Immature natural killer cell (primary cell): ENCODE measurements at regions not wholly inside any gene's neighbourhood (a gene's known extent, or its start where the extent isn't known, plus 50 kb on each side); places are given as distances from the start of the nearest gene placed in this dataset.
"Not testable (repeated sequence)": the region's sequence is repeated elsewhere in the genome, so short reads cannot be mapped to it uniquely, and the experiment has no call there.

ENCODE experiments used
- DNase-seq, 3 donors: peaks; one replicate each; pipeline ENCODE4 v3.0.0; 2022; ENCODE audit warnings: mixed read lengths in 1 of 3
- H3K27ac Mint-ChIP-seq, 6 donors: one replicate each; pipeline ENCODE4 v1.8.0; 2020; ENCODE audit warnings: mixed read lengths in 6 of 6, mild to moderate bottlenecking in 5 of 6, inconsistent platforms in 4 of 6, moderate library complexity in 3 of 6
- H3K27me3 Mint-ChIP-seq, 3 donors: one replicate each; pipeline ENCODE4 v1.8.0; 2020 to 2021; ENCODE audit warnings: low read depth in 3 of 3, mild to moderate bottlenecking in 3 of 3, mixed read lengths in 3 of 3, moderate library complexity in 3 of 3, inconsistent platforms in 1 of 3
- H3K36me3 Mint-ChIP-seq, 3 donors: one replicate each; pipeline ENCODE4 v1.8.0; 2020; ENCODE audit warnings: mixed read lengths in 3 of 3, inconsistent platforms in 2 of 3, mild to moderate bottlenecking in 2 of 3
- H3K4me1 Mint-ChIP-seq, 2 donors: one replicate each; pipeline ENCODE4 v1.8.0; 2020; ENCODE audit warnings: inconsistent platforms in 2 of 2, mild to moderate bottlenecking in 2 of 2, mixed read lengths in 2 of 2, moderate library complexity in 1 of 2
- H3K4me3 Mint-ChIP-seq, 5 donors: one replicate each; pipeline ENCODE4 v1.8.0; 2020; ENCODE audit warnings: mild to moderate bottlenecking in 5 of 5, mixed read lengths in 5 of 5, inconsistent platforms in 3 of 5, moderate library complexity in 3 of 5
- H3K9me3 Mint-ChIP-seq, 6 donors: one replicate each; pipeline ENCODE4 v1.8.0; 2020; ENCODE audit warnings: mild to moderate bottlenecking in 6 of 6, mixed read lengths in 6 of 6, inconsistent platforms in 4 of 6, moderate library complexity in 3 of 6

GRCh38 chr3:145678401-145678800 lies 482.6 kb downstream of the PLOD2 start:
- H3K4me3 Mint-ChIP-seq: no peak overlapping the region
- H3K27ac Mint-ChIP-seq: no peak overlapping the region
- H3K36me3 Mint-ChIP-seq: no peaks in the 10 kb centered on the region
- no peak for DNase-seq
- peaks cover 2 to 36% (median 6%) of the 10 kb centered on the region in 6 donors for H3K9me3 Mint-ChIP-seq
- no peaks in the 10 kb centered on the region for H3K4me1 Mint-ChIP-seq
- peaks cover 0 to 2% (median 0%) of the 10 kb centered on the region in 3 donors for H3K27me3 Mint-ChIP-seq

DNA sequence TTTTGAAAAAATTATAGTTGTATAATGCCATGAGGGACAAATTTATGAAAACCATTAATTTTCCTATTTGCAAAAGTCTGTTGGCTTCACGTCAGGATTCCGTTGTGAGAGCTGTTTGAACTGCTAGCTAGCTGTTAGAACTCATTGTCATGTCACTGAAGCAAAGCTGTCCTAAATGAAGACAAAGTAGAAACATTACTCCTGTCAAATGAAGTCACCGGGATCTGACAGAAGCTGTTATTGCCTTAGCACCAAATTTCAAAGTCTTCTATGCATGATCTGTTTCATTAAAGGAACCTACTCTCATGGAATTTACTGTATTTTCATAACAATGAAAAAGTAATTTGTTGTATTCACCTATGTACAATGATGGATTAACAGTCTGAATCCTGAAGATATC lies 479.8 kb downstream of the PLOD2 start:
- no peak for DNase-seq
- Mint-ChIP-seq H3K36me3 (no peaks in the 10 kb centered on the region), H3K4me1 (no peaks in the 10 kb centered on the region), H3K4me3 (no peak overlapping the region), H3K9me3 (peaks cover 4 to 37% (median 15%) of the 10 kb centered on the region in 6 donors), H3K27ac (no peak overlapping the region), H3K27me3 (peaks cover 0 to 4% (median 0%) of the 10 kb centered on the region in 3 donors)

- H3K27me3 Mint-ChIP-seq, H3K4me3 Mint-ChIP-seq, H3K36me3 Mint-ChIP-seq, H3K27ac Mint-ChIP-seq, DNase-seq, H3K4me1 Mint-ChIP-seq: not testable (repeated sequence)
- H3K9me3 Mint-ChIP-seq: peaks cover 2 to 34% (median 19%) of the 10 kb centered on the region in 6 donors
These were observed 473.0 kb downstream of the PLOD2 start for GRCh38 chr3:145687978-145688377.

DNA sequence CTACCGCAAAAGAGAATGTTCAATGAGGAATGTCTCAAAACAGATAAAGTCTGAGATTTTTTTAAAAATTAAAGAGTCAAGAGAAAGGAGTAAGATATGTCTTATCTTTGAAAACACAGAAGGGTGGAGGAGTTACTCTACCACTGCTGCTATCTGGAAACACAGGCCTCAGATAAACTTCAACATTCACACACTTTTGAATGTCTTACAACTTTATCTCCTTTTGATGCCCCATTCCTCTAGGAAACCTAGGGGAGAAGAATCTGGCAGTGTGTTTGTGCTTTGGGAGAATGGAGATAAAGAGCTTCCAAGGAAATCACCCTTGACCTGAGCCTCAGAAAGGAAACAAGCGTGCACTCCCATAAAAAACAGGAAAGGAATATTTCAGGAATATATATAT lies 468.2 kb downstream of the PLOD2 start:
- no peak for DNase-seq
- no peaks in the 10 kb centered on the region for H3K27me3 Mint-ChIP-seq
- H3K4me3 Mint-ChIP-seq: no peak overlapping the region
- H3K9me3 Mint-ChIP-seq: peaks cover 3 to 19% (median 7%) of the 10 kb centered on the region in 6 donors
- no peak overlapping the region for H3K27ac Mint-ChIP-seq
- H3K4me1 Mint-ChIP-seq: no peaks in the 10 kb centered on the region
- H3K36me3 Mint-ChIP-seq: no peaks in the 10 kb centered on the region

- no peak overlapping the region for H3K4me3 Mint-ChIP-seq
- no peaks in the 10 kb centered on the region for H3K36me3 Mint-ChIP-seq
- no peak overlapping the region for H3K27ac Mint-ChIP-seq
- H3K27me3 Mint-ChIP-seq: no peaks in the 10 kb centered on the region
- DNase-seq: no peak
- peaks cover 0 to 18% (median 7%) of the 10 kb centered on the region in 6 donors for H3K9me3 Mint-ChIP-seq
- H3K4me1 Mint-ChIP-seq: no peaks in the 10 kb centered on the region
These were observed 465.0 kb downstream of the PLOD2 start for GRCh38 chr3:145696011-145696410.

DNA sequence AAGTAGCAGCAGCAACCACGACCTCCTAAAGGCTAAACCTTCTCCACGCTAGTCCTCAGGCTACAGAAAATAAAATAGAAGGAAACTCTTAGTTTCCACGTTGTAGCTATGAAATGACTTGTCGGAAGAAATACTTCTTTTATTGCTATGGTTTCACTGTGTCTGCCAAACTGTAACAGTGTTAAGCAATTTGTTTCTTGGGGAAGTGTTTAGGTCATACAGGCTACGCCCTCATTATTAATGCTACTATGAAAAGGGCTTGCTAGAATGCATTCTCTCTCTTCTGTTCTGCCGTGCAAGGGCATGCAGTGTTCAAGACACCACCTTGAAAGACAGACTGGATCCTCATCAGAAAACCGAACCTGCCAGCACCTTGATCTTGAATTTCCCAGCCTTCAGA lies 462.7 kb downstream of the PLOD2 start:
- Mint-ChIP-seq H3K9me3 (peaks cover 0 to 14% (median 7%) of the 10 kb centered on the region in 6 donors), H3K4me3 (no peak overlapping the region), H3K27me3 (no peaks in the 10 kb centered on the region), H3K36me3 (no peaks in the 10 kb centered on the region), H3K27ac (no peak overlapping the region), H3K4me1 (no peaks in the 10 kb centered on the region)
- no peak for DNase-seq

DNA sequence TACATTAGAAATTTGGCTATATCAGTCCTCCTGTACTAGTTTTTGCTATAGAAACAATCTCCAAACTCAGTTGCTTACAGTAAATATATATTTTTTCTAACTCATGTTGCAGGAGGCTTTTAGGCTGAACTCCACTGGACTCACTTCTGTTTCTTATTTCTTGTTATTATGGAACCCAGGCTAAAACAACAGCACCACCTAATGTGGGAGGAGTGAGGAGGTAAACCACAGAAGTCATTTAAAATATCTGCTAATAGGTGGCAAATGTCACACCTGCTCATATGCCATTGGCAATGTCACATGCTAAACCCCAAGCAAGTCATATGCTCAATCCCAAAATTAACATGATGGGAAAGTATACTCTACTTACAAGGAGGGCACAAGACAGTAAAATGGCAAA lies 462.2 kb downstream of the PLOD2 start:
- no peaks in the 10 kb centered on the region for H3K4me1 Mint-ChIP-seq
- no peaks in the 10 kb centered on the region for H3K27me3 Mint-ChIP-seq
- H3K27ac Mint-ChIP-seq: no peak overlapping the region
- no peaks in the 10 kb centered on the region for H3K36me3 Mint-ChIP-seq
- no peak overlapping the region for H3K4me3 Mint-ChIP-seq
- H3K9me3 Mint-ChIP-seq: peaks cover 0 to 14% (median 6%) of the 10 kb centered on the region in 6 donors
- DNase-seq: no peak

GRCh38 chr3:145704020-145704419 lies 457.0 kb downstream of the PLOD2 start:
- no peak overlapping the region for H3K27ac Mint-ChIP-seq
- H3K27me3 Mint-ChIP-seq: no peaks in the 10 kb centered on the region
- no peak for DNase-seq
- H3K36me3 Mint-ChIP-seq: no peaks in the 10 kb centered on the region
- H3K4me3 Mint-ChIP-seq: no peak overlapping the region
- H3K4me1 Mint-ChIP-seq: no peaks in the 10 kb centered on the region
- peaks cover under 1 to 14% (median 10%) of the 10 kb centered on the region in 6 donors for H3K9me3 Mint-ChIP-seq

GRCh38 chr3:145709779-145710178 lies 451.2 kb downstream of the PLOD2 start:
- H3K36me3 Mint-ChIP-seq, H3K4me1 Mint-ChIP-seq, H3K27me3 Mint-ChIP-seq, H3K4me3 Mint-ChIP-seq, H3K27ac Mint-ChIP-seq, DNase-seq: not testable (repeated sequence)
- peaks cover 2 to 28% (median 18%) of the 10 kb centered on the region in 6 donors for H3K9me3 Mint-ChIP-seq

DNA sequence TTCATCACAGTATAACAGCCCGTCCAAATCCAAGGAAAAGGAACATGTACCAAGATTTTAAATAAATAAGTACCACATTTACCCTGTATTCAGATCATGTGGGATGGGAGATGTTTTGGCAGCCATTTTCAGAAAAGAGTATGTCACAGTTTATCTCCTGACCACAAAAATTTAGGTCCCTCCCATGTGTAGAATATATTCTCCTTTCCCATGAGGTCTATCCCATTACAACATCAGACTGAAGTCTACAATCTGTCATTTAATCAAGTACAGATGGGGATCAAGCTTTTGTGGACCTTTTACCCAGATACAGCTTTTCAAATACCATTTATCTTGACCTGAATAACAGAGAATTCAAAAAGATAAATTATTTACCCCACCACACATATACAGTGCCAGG lies 444.5 kb downstream of the PLOD2 start:
- Mint-ChIP-seq H3K4me3 (no peak overlapping the region), H3K27me3 (no peaks in the 10 kb centered on the region), H3K36me3 (no peaks in the 10 kb centered on the region), H3K9me3 (peaks cover 4 to 17% (median 6%) of the 10 kb centered on the region in 6 donors), H3K27ac (no peak overlapping the region), H3K4me1 (no peaks in the 10 kb centered on the region)
- no peak for DNase-seq

DNA sequence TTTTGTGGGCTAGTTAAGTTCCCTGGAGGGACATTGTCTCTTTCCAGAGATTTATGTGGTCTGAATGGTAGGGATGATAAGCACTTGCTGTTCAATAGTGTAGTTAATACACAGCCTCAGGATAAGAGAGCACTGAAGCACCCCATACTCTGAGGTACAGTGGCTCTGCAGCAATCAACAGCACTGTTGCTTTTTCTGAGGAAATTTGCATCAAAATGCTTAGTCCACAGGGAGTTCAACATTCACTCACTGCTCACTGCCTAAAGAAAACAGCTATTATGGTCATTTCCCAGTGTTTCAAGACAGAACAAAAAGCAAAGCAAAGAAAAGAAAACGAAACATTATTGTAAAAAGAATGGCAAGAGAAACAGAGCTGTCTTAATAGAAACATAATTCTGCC lies 441.9 kb downstream of the PLOD2 start:
- Mint-ChIP-seq H3K4me3 (no peak overlapping the region), H3K27me3 (peaks cover 0 to 1% (median 0%) of the 10 kb centered on the region in 3 donors), H3K27ac (no peak overlapping the region), H3K4me1 (no peaks in the 10 kb centered on the region), H3K9me3 (peaks cover 0 to 13% (median 7%) of the 10 kb centered on the region in 6 donors), H3K36me3 (no peaks in the 10 kb centered on the region)
- no peak for DNase-seq

GRCh38 chr3:145721273-145721805 lies 439.6 kb downstream of the PLOD2 start:
- H3K36me3 Mint-ChIP-seq: no peaks in the 10 kb centered on the region
- no peak overlapping the region for H3K27ac Mint-ChIP-seq
- DNase-seq: no peak

GRCh38 chr3:145721815-145722214 lies 439.2 kb downstream of the PLOD2 start:
- Mint-ChIP-seq H3K27ac (no peak overlapping the region), H3K9me3 (peaks cover 3 to 22% (median 9%) of the 10 kb centered on the region in 6 donors), H3K4me1 (no peaks in the 10 kb centered on the region), H3K27me3 (peaks cover 0 to 1% (median 0%) of the 10 kb centered on the region in 3 donors), H3K4me3 (no peak overlapping the region), H3K36me3 (no peaks in the 10 kb centered on the region)
- no peak for DNase-seq

More at GRCh38 chr3:145721273-145721805, 439.6 kb downstream of the PLOD2 start:
- Mint-ChIP-seq H3K9me3 (peaks cover under 1 to 19% (median 9%) of the 10 kb centered on the region in 6 donors), H3K4me1 (no peaks in the 10 kb centered on the region), H3K4me3 (no peak overlapping the region), H3K27me3 (peaks cover 0 to 1% (median 0%) of the 10 kb centered on the region in 3 donors)

DNA sequence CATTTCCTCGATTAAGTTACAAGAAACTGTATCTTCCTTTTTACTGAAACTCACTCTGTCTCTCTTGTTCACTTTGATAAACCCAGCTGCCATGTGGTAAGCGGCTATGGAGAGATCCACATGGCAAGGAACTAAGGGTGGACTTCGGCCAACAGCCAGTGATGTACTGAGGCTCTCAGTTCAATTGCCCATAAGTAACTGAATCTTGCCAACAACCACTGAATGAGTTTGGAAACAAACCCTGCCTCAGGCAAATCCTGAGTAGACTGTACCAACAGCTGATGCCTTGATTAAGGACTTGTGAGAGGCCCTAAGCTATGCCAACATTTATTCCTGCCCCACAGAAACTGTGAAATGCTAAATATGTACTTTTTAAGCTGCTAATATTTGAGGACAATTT lies 433.5 kb downstream of the PLOD2 start:
- H3K36me3 Mint-ChIP-seq: no peaks in the 10 kb centered on the region
- DNase-seq: no peak
- H3K27ac Mint-ChIP-seq: no peak overlapping the region
- no peaks in the 10 kb centered on the region for H3K4me1 Mint-ChIP-seq
- H3K9me3 Mint-ChIP-seq: peaks cover 4 to 38% (median 15%) of the 10 kb centered on the region in 6 donors
- no peak overlapping the region for H3K4me3 Mint-ChIP-seq
- peaks cover 0 to 3% (median 3%) of the 10 kb centered on the region in 3 donors for H3K27me3 Mint-ChIP-seq

DNA sequence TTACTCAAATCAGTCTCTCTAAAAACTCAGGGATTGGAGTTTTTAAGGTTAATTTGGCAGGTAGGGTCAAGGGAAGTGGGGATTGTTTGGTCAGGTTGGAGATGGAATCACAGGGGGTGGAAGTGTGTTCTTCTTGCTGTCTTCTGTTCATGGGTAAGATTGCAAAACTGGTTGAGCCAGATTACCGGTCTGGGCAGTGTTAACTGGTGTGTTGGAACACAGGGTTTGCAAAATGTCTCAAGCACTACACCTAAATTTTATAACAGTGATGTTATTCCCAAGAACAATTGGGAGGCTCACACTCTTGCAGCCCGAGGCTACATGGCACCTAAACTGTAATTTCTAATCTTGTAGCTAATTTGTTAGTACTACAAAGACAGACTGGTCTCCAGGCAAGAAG lies 425.4 kb downstream of the PLOD2 start:
- DNase-seq: no peak
- H3K36me3 Mint-ChIP-seq: no peaks in the 10 kb centered on the region
- H3K4me1 Mint-ChIP-seq: no peaks in the 10 kb centered on the region
- H3K9me3 Mint-ChIP-seq: peaks cover 0 to 26% (median 8%) of the 10 kb centered on the region in 6 donors
- H3K27ac Mint-ChIP-seq: no peak overlapping the region
- peaks cover 0 to 6% (median 5%) of the 10 kb centered on the region in 3 donors for H3K27me3 Mint-ChIP-seq
- H3K4me3 Mint-ChIP-seq: no peak overlapping the region
